Stimulated activated CD4-positive, alpha-beta T cell treated with anti-CD3 and anti-CD28 coated beads, Interleukin-15, amount 100 ng/mL, for 24 hours (primary cell): ENCODE measurements at regions not wholly inside any gene's neighbourhood (a gene's known extent, or its start where the extent isn't known, plus 50 kb on each side); places are given as distances from the start of the nearest gene placed in this dataset.
"Not testable (repeated sequence)": the region's sequence is repeated elsewhere in the genome, so short reads cannot be mapped to it uniquely, and the experiment has no call there.

Experiments used
- DNase-seq: peaks from one replicate; pipeline ENCODE4 v3.0.0-alpha.2; 2020

DNA sequence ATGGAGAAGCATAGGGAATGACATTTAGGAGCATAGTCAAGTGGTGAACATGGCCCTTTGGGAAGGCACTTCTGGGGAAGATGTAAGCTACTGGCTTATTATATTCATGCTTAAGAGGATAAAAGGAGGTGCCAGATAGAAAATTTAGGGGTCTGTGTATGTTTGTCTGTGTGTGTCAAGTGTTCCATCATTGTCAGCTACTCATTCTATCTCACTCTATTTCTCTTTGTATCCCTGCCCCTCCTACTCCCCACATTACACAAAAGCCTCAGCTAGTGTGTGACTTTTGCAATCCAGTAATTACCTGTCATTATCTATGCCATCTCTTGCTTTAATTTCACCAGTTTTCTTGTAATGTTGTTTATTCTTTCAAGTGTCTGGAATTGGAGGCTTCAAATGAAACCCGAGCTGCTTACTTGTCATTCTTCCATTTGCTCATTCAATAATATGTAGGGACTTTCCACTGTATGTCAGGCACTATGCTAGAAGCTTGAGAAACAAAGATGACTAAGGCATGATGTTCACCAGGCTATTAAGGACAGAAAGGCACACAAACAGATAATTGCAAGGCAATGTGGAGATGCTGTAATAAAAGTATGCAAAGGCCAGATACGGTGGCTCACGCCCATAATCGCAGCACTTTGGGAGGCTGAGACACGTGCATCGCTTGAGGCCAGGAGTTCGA lies 229.8 kb upstream of the TEX13C start:
- no peak for DNase-seq

- no peak for DNase-seq
Observed at GRCh38 chrX:125093852-125094251, 225.8 kb upstream of the TEX13C start.

GRCh38 chrX:125094901-125095300 lies 224.8 kb upstream of the TEX13C start:
- no peak for DNase-seq

DNA sequence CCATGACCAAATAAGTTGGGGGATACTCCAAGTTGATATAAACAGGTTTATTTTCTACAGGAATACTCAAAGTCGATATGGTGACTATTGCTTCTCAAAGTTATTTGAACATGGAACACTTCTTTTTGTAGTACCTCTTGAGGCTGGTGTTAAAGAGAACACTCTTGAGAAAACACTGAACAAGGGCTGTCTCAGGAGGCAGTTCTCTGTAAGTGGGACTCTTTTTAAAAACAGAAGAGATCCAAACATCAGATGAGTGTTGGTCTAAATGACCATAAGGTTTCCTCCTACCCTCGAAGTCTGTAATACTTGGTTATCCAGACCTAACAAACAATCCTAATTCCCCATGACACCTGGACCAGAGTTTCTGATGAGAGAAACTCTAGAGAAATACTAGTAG lies 223.2 kb upstream of the TEX13C start:
- no peak for DNase-seq

GRCh38 chrX:125096870-125097269 lies 222.8 kb upstream of the TEX13C start:
- no peak for DNase-seq

- DNase-seq, result no peak
Observed at GRCh38 chrX:125101971-125102755, 217.5 kb upstream of the TEX13C start.

DNA sequence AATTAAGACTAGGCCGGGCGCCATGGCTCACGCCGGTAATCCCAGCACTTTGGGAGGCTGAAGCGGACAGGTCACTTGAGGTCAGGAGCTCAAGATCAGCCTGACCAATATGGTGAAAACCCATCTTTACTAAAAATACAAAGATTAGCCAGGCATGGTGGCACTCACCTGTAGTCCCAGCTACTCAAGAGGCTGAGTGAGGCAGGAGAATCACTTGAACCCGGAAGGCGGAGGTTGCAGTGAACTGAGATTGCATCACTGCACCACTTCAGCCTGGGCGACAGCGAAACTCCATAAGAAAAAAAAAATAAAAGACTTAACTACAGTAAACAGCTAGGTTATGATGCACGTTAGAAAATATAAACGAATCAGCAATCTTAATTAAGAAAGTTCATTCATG lies 216.0 kb upstream of the TEX13C start:
- no peak for DNase-seq

GRCh38 chrX:125108921-125109320 lies 210.8 kb upstream of the TEX13C start:
- DNase-seq, result no peak

- no peak for DNase-seq
Observed at GRCh38 chrX:125131164-125131563, 188.5 kb upstream of the TEX13C start.

- no peak for DNase-seq
Observed at GRCh38 chrX:125132274-125132673, 187.4 kb upstream of the TEX13C start.

- no peak for DNase-seq
Observed at GRCh38 chrX:125137521-125137920, 182.2 kb upstream of the TEX13C start.

DNA sequence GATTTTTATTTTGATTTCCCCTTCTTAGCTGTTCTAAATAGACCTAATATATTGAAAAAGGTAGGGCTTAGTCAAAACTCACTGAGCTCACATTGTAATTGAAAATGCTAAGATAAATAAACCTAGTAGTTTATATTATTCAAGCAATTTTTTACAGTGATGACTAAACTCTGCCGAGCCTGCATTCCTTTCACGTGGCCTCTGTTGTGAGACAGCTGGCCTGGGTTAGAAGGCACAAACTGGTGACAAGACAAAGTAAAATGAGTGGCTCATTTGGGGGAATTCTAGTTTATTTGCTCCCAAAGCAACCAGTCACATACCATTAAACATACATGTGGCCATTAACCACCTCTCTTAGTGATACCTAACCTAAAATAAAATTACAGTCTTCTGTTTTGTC lies 169.4 kb upstream of the TEX13C start:
- DNase-seq, result no peak

- DNase-seq, result no peak
Observed at GRCh38 chrX:125151146-125151545, 168.5 kb upstream of the TEX13C start.

GRCh38 chrX:125152011-125152410 lies 167.7 kb upstream of the TEX13C start:
- DNase-seq, result no peak

- no peak for DNase-seq
Observed at GRCh38 chrX:125153621-125154020, 166.1 kb upstream of the TEX13C start.

- not testable (repeated sequence) for DNase-seq
Observed at GRCh38 chrX:125154288-125155257, 165.1 kb upstream of the TEX13C start.

DNA sequence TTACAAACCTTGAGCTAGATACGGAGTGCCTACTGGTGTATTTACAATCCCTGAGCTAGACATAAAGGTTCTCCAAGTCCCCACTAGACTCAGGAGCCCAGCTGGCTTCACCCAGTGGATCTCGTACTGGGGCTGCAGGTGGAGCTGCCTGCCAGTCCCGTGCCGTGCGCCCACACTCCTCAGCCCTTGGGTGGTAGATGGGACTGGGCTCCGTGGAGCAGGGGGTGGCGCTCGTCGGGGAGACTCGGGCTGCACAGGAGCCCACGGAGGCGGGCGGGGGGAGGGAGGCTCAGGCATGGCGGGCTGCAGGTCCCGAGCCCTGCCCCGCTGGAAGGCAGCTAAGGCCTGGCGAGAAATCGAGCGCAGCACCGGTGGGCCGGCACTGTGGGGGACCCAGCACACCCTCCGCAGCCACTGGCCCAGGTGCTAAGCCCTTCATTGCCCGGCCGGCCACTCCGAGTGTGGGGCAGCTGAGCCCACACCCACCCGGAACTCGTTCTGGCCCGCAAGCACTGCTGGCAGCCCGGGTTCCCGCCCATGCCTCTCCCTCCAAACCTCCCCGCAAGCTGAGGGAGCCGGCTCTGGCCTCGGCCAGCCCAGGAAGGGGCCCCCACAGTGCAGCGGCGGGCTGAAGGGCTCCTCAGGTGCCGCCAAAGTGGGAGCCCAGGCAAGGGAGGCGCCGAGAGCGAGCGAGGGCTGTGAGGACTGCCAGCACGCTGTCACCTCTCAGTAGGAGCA lies 164.2 kb upstream of the TEX13C start:
- DNase-seq, result not testable (repeated sequence)

DNA sequence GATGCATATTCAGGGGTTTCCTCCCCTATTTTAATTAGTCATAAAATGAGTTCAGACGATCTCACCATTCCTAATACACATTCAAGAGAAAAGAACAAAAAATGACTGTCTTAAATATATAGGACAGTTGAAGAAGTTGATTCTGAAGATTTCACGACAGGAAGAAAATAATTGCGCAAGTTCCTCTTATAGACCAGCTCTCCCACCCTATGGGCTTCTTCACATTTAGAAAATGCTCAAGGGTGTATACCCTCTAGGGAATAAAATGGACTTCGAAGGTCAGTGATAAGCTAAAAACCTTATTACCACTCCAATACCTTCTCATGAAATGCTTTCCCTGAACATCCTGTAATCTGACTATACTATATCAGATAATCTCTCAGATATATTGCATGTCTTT lies 149.2 kb upstream of the TEX13C start:
- no peak for DNase-seq

- no peak for DNase-seq
Observed at GRCh38 chrX:125172531-125172930, 147.1 kb upstream of the TEX13C start.

- no peak for DNase-seq
Observed at GRCh38 chrX:125175991-125176584, 143.6 kb upstream of the TEX13C start.

DNA sequence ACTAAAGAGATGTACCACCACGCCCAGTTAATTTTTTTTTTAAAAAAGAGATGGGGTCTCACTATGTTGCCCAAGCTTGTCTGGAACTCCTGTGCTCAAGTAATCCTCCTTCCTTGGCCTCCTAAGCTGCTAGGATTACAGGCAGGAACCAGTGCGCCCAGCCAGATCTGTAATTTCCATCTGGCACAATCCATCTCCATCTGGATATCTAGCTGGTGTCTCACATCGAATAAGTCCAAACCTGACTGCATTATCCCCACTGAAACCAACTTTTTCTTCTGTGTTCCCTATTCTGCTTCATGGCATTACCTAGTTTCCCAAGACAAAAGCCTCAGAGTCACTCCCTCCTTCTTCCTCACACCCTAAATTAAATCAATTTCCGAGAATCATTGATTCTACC lies 125.8 kb upstream of the TEX13C start:
- DNase-seq, result no peak

- DNase-seq, result no peak
Observed at GRCh38 chrX:125198546-125198945, 121.1 kb upstream of the TEX13C start.
